Osteoblast (primary cell): ENCODE measurements at regions not wholly inside any gene's neighbourhood (a gene's known extent, or its start where the extent isn't known, plus 50 kb on each side); places are given as distances from the start of the nearest gene placed in this dataset.

Experiments used
- DNase-seq: peaks from one replicate; pipeline ENCODE4 v3.0.0; 2011; ENCODE audit warnings: low spot score, mixed read lengths; ENCODE audit not compliant: insufficient read length; ENCODE audit errors: missing footprints
- H2AFZ ChIP-seq: 2 replicates; pipeline ENCODE4 v1.6.0; 2011; ENCODE audit warnings: mild to moderate bottlenecking, low read length
- H3K27ac ChIP-seq: 2 replicates; pipeline ENCODE4 v1.5.1; 2011; ENCODE audit warnings: mild to moderate bottlenecking, low read depth, low read length, moderate library complexity
- H3K27me3 ChIP-seq: 2 replicates; pipeline ENCODE4 v1.6.0; 2012; ENCODE audit warnings: mild to moderate bottlenecking, control low read depth, inconsistent platforms, low read length, moderate library complexity; ENCODE audit not compliant: insufficient read depth
- H3K36me3 ChIP-seq: 2 replicates; pipeline ENCODE4 v1.5.1; 2011; ENCODE audit warnings: mild to moderate bottlenecking, low read length, control low read depth, moderate library complexity; ENCODE audit not compliant: insufficient read depth
- H3K4me1 ChIP-seq: 2 replicates; pipeline ENCODE4 v1.5.1; 2011; ENCODE audit warnings: mild to moderate bottlenecking, low read length, control low read depth, moderate library complexity; ENCODE audit not compliant: insufficient read depth
- H3K4me2 ChIP-seq: 2 replicates; pipeline ENCODE4 v1.6.0; 2011; ENCODE audit warnings: mild to moderate bottlenecking, low read length; ENCODE audit not compliant: insufficient read depth
- H3K4me3 ChIP-seq: fragments of 200-600 bp; sonication (generic); 3 replicates; pipeline ENCODE4 v1.5.1; 2012; ENCODE audit warnings: mild to moderate bottlenecking, low read length, inconsistent platforms; ENCODE audit not compliant: insufficient read depth
- H3K79me2 ChIP-seq: 2 replicates; pipeline ENCODE4 v1.6.0; 2012; ENCODE audit warnings: mild to moderate bottlenecking, low read length, control low read depth, inconsistent platforms; ENCODE audit not compliant: insufficient read depth
- H3K9me3 ChIP-seq: 2 replicates; pipeline ENCODE4 v1.5.1; 2011; ENCODE audit warnings: low read depth, low read length, control low read depth
- H4K20me1 ChIP-seq: 2 replicates; pipeline ENCODE4 v1.6.0; 2012; ENCODE audit warnings: mild to moderate bottlenecking, low read length, control low read depth; ENCODE audit not compliant: insufficient read depth
- CTCF ChIP-seq: IDR thresholded peaks from 2 replicates; pipeline ENCODE4 v1.5.1; 2011; ENCODE audit warnings: mild to moderate bottlenecking, low read depth, low read length, moderate library complexity; ENCODE audit errors: extremely low read depth

- Histone ChIP-seq H3K4me3 (no peak overlapping the region), H3K9me3 (no peaks in the 10 kb centered on the region), H3K27ac (no peak overlapping the region), H3K4me2 (no peak overlapping the region), H3K27me3 (peaks cover 3% of the 10 kb centered on the region), H3K79me2 (no peaks in the 10 kb centered on the region), H4K20me1 (no peaks in the 10 kb centered on the region), H3K4me1 (no peaks in the 10 kb centered on the region), H3K36me3 (no peaks in the 10 kb centered on the region), H2AFZ (no peak overlapping the region)
- no peak for TF ChIP-seq CTCF
- no peak for DNase-seq
Measured at GRCh38 chr3:117836296-117836695, 1126.7 kb downstream of the TUSC7 start.

GRCh38 chr3:117837391-117837790 is 1127.8 kb downstream of the TUSC7 start:
- Histone ChIP-seq H4K20me1 (no peaks in the 10 kb centered on the region), H3K27me3 (peaks cover 3% of the 10 kb centered on the region), H3K9me3 (no peaks in the 10 kb centered on the region), H3K4me2 (no peak overlapping the region), H2AFZ (no peak overlapping the region), H3K79me2 (no peaks in the 10 kb centered on the region), H3K4me3 (no peak overlapping the region), H3K27ac (no peak overlapping the region), H3K36me3 (no peaks in the 10 kb centered on the region), H3K4me1 (no peaks in the 10 kb centered on the region)
- no peak for TF ChIP-seq CTCF
- DNase-seq, result no peak

- no peak overlapping the region for H3K27ac ChIP-seq
- peaks cover 3% of the 10 kb centered on the region for H3K27me3 ChIP-seq
Measured at GRCh38 chr3:117842086-117842485, 1132.5 kb downstream of the TUSC7 start.

GRCh38 chr3:117843356-117843755 is 1133.8 kb downstream of the TUSC7 start:
- Histone ChIP-seq H3K4me1 (no peaks in the 10 kb centered on the region), H3K27me3 (peaks cover 3% of the 10 kb centered on the region), H3K79me2 (no peaks in the 10 kb centered on the region), H3K4me2 (no peak overlapping the region), H3K9me3 (no peaks in the 10 kb centered on the region), H3K4me3 (no peak overlapping the region), H4K20me1 (no peaks in the 10 kb centered on the region), H3K36me3 (no peaks in the 10 kb centered on the region), H3K27ac (no peak overlapping the region), H2AFZ (no peak overlapping the region)
- DNase-seq, result no peak
- no peak for TF ChIP-seq CTCF

More at GRCh38 chr3:117842086-117842485, 1132.5 kb downstream of the TUSC7 start:
- Histone ChIP-seq H3K36me3 (no peaks in the 10 kb centered on the region), H3K9me3 (no peaks in the 10 kb centered on the region), H2AFZ (no peak overlapping the region), H3K79me2 (no peaks in the 10 kb centered on the region), H3K4me3 (no peak overlapping the region), H3K4me2 (no peak overlapping the region), H4K20me1 (no peaks in the 10 kb centered on the region), H3K4me1 (no peaks in the 10 kb centered on the region)
- DNase-seq, result no peak
- TF ChIP-seq CTCF, result no peak
